PC-3 (cell line): ENCODE measurements at regions not wholly inside any gene's neighbourhood (a gene's known extent, or its start where the extent isn't known, plus 50 kb on each side); places are given as distances from the start of the nearest gene placed in this dataset.

Source experiments
- EZH2phosphoT487 ChIP-seq: fragments of 300-600 bp; sonication (generic); IDR thresholded peaks from 2 replicates; pipeline ENCODE4 v1.6.1; 2018; ENCODE audit warnings: mild to moderate bottlenecking, antibody characterized with exemption, low read length, borderline replicate concordance
- TF ChIP-seq, protein P1 (sequence below): fragments of 300-600 bp; sonication (generic); conservative IDR thresholded peaks from 2 replicates; pipeline ENCODE4 v1.5.1; 2017; ENCODE audit warnings: antibody characterized with exemption, low read depth, mild to moderate bottlenecking, low read length

DNA sequence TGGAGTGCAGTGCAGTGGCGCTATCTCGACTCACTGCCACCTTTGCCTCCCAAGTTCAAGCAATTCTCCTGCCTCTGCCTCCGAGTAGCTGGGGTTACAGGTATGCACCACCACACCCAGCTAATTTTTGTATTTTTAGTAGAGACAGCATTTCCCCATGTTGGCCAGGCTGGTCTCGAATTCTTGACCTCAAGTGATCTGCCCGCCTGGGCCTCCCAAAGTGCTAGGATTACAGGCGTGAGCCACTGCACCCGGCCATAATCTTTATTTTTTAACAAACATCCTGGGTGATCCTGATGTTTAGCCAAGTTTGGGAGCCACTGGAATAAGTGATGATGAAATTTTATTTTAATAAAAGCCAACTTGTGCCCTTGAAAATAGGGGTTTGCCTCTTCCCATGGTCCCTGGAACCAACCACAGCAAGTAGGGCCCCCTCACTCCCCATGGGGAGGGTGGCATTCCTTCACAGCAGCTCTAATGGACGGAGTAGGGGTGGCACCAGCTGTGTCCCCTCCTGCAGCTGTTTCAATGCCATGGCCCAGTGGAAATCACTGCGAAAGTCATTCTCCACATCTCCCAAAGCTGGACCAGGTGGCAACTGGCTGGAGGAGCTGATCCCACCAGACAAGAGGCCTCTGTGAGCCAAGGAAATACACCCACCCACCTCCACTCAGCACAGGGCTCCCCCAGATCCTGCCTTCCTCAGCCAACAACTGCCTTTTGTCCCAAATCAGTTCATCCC lies 194.8 kb downstream of the ZFP36L2 start:
- TF ChIP-seq, protein P1, sequence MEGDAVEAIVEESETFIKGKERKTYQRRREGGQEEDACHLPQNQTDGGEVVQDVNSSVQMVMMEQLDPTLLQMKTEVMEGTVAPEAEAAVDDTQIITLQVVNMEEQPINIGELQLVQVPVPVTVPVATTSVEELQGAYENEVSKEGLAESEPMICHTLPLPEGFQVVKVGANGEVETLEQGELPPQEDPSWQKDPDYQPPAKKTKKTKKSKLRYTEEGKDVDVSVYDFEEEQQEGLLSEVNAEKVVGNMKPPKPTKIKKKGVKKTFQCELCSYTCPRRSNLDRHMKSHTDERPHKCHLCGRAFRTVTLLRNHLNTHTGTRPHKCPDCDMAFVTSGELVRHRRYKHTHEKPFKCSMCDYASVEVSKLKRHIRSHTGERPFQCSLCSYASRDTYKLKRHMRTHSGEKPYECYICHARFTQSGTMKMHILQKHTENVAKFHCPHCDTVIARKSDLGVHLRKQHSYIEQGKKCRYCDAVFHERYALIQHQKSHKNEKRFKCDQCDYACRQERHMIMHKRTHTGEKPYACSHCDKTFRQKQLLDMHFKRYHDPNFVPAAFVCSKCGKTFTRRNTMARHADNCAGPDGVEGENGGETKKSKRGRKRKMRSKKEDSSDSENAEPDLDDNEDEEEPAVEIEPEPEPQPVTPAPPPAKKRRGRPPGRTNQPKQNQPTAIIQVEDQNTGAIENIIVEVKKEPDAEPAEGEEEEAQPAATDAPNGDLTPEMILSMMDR, result no peak
- no peak for TF ChIP-seq EZH2phosphoT487
